ENCODE measurements at regions not wholly inside any gene's neighbourhood (a gene's known extent, or its start where the extent isn't known, plus 50 kb on each side); places are given as distances from the start of the nearest gene placed in this dataset.
"Not testable (repeated sequence)": the region's sequence is repeated elsewhere in the genome, so short reads cannot be mapped to it uniquely, and the experiment has no call there.

- TF ChIP-seq CTCF (IDR thresholded peaks at IDR 0.05): no peak
- ATAC-seq (no peak), DNase-seq (no peak)
- intact Hi-C loops (cut with DNase I, micrococcal nuclease): no loop called here
- Histone ChIP-seq H3K4me1 (ENCODE audit: low read depth) (no peaks in the 10 kb centered on the region), H3K4me3 (no peak overlapping the region), H3K36me3 (ENCODE audit: low read depth) (no peaks in the 10 kb centered on the region), H3K9me3 (no peaks in the 10 kb centered on the region)
Measured at GRCh38 chr6:12627053-12627452, 89.5 kb upstream of the PHACTR1 start.

- H3K4me1 ChIP-seq (ENCODE audit: low read depth): no peaks in the 10 kb centered on the region
- H3K36me3 ChIP-seq (ENCODE audit: low read depth): no peaks in the 10 kb centered on the region
- DNase-seq (no peak), ATAC-seq (no peak)
- no peaks in the 10 kb centered on the region for H3K9me3 ChIP-seq
- no peak for TF ChIP-seq CTCF (IDR thresholded peaks at IDR 0.05)
- intact Hi-C loops (cut with DNase I, micrococcal nuclease): no loop called here
- no peak overlapping the region for H3K4me3 ChIP-seq
Measured at GRCh38 chr6:12628327-12628726, 88.2 kb upstream of the PHACTR1 start.

GRCh38 chr6:12633746-12634145 is 82.8 kb upstream of the PHACTR1 start:
- intact Hi-C loops (cut with DNase I, micrococcal nuclease); DNase-seq; H3K36me3 ChIP-seq (ENCODE audit: low read depth); H3K4me1 ChIP-seq (ENCODE audit: low read depth); ATAC-seq; H3K4me3 ChIP-seq; H3K9me3 ChIP-seq: not testable (repeated sequence)

GRCh38 chr6:12635375-12635774 is 81.2 kb upstream of the PHACTR1 start:
- Histone ChIP-seq H3K36me3 (ENCODE audit: low read depth) (no peaks in the 10 kb centered on the region), H3K9me3 (no peaks in the 10 kb centered on the region), H3K4me1 (ENCODE audit: low read depth) (no peaks in the 10 kb centered on the region), H3K4me3 (no peak overlapping the region)
- DNase-seq: no peak
- TF ChIP-seq CTCF (IDR thresholded peaks at IDR 0.05): no peak
- no peak for ATAC-seq
- intact Hi-C loops (cut with DNase I, micrococcal nuclease): no loop called here

GRCh38 chr6:12635813-12636212 is 80.8 kb upstream of the PHACTR1 start:
- Histone ChIP-seq H3K9me3 (no peaks in the 10 kb centered on the region), H3K4me1 (ENCODE audit: low read depth) (no peaks in the 10 kb centered on the region), H3K4me3 (no peak overlapping the region), H3K36me3 (ENCODE audit: low read depth) (no peaks in the 10 kb centered on the region)
- ATAC-seq: no peak
- intact Hi-C loops (cut with DNase I, micrococcal nuclease): no loop called here
- no peak for DNase-seq
- TF ChIP-seq CTCF (IDR thresholded peaks at IDR 0.05): no peak

GRCh38 chr6:12636336-12636735 is 80.2 kb upstream of the PHACTR1 start:
- intact Hi-C loops (cut with DNase I, micrococcal nuclease): no loop called here
- Histone ChIP-seq H3K9me3 (no peaks in the 10 kb centered on the region), H3K4me1 (ENCODE audit: low read depth) (no peaks in the 10 kb centered on the region), H3K36me3 (ENCODE audit: low read depth) (no peaks in the 10 kb centered on the region), H3K4me3 (no peak overlapping the region)
- no peak for TF ChIP-seq CTCF (IDR thresholded peaks at IDR 0.05)
- DNase-seq (no peak), ATAC-seq (no peak)
